Activated naive CD4-positive, alpha-beta T cell treated with anti-CD3 and anti-CD28 coated beads, Interleukin-2, amount 10 ng/mL, durations not matched to agents 7 days and 5 days (primary cell): ENCODE measurements at regions not wholly inside any gene's neighbourhood (a gene's known extent, or its start where the extent isn't known, plus 50 kb on each side); places are given as distances from the start of the nearest gene placed in this dataset.

Source experiments
- CTCF ChIA-PET: fragments of 350-600 bp; sonication (Branson Sonifier 250); formaldehyde crosslinking; loops from one replicate; lab custom pipeline; 2021; ENCODE audit warnings: antibody characterized with exemption; lab: Charles Lee
- DNase-seq: peaks from one replicate; pipeline ENCODE4 v3.0.0-alpha.2; 2020
- H3K27ac Mint-ChIP-seq: one replicate; pipeline ENCODE4 v1.8.0; 2021; ENCODE audit warnings: mild to moderate bottlenecking, moderate library complexity, mixed read lengths
- H3K27me3 Mint-ChIP-seq: one replicate; pipeline ENCODE4 v1.8.0; 2021; ENCODE audit warnings: mild to moderate bottlenecking, mixed read lengths
- H3K36me3 Mint-ChIP-seq: one replicate; pipeline ENCODE4 v1.8.0; 2021; ENCODE audit warnings: mixed read lengths
- H3K4me1 Mint-ChIP-seq: one replicate; pipeline ENCODE4 v1.8.0; 2021; ENCODE audit warnings: mixed read lengths
- H3K4me3 Mint-ChIP-seq: one replicate; pipeline ENCODE4 v1.8.0; 2021; ENCODE audit warnings: mild to moderate bottlenecking, moderate library complexity, mixed read lengths
- H3K9me3 Mint-ChIP-seq: one replicate; pipeline ENCODE4 v1.8.0; 2021; ENCODE audit warnings: mixed read lengths

DNA sequence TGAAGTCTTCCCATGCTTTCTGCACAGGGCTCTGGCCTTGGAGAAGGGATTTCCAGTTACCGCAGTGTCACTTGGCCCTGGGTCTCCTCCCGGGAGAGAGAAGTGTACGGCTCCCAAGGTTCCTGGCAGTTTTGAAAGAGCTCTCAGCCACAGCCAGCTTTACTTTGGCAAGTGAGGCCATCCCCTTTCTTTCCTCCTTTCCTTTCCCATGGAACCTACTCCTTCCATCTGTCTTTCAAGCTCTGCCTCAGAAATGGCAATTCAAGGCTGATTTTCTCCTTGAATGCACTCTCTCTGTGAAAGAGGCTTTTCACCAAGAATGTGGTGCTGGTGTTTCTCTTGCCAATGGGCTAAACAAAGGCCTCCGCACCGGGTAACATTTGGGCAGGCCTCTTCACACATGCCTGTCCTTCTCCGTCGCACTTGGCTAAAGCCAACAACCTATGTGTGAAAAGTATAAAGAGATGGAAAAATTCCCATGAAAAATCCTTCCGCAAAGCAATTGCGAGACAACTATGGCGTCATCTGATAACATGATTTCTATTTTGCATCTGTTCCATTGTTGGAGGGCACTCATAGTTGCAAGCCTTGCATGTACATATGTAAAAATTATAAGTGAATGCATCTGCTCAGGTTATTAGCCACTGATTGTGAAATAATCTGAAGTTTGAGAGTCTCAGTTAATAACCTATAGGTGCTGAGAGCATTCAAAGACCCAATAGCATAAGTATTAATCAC is 125.4 kb downstream of the PFKFB3 start:
- Mint-ChIP-seq H3K36me3 (peaks cover 6% of the 10 kb centered on the region), H3K27me3 (no peaks in the 10 kb centered on the region), H3K4me3 (no peak overlapping the region), H3K4me1 (no peaks in the 10 kb centered on the region), H3K9me3 (peaks cover 8% of the 10 kb centered on the region), H3K27ac (no peak overlapping the region)
- CTCF ChIA-PET, result interaction anchor here (2.5 kb wide), 1 partner anchor 74 kb away, joined by 10 read pairs; no protein-coding TSS in a partner anchor
- DNase-seq, result no peak

DNA sequence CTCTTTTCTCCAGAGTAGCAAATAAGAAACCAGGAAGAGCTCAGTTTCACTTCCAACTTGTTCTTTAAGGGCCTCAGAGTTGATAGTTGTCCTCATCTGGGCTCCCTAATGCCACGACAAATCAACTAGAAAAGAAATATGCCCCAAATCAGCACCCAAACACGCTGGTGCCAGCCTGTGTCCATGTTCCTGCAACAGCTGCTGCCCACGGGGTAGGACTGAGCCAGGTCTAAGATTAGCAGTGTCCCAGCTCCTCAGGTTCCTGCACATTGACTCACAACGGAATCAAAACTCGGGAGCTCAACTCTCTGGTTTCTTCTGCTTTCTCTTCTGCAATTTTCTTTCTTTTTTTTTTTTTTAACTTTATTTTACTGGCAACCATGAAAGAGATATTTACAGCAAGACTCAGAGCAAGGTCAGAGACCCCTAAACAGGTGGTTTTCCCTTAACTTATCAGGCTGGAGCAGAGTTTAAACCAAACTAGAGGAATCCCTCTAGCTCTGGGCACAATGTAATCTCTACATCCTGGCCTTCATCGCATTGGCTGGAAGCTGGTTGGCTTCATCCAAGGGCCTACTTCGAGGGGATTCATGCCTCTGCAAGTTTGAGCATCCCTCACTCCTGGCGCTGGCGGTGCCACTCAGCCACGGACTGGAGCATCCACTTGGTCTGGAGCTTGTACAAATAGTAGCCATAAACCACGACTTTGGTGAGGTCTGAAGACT is 126.1 kb downstream of the PFKFB3 start:
- Mint-ChIP-seq H3K4me3 (no peak overlapping the region), H3K4me1 (no peaks in the 10 kb centered on the region), H3K36me3 (peaks cover 10% of the 10 kb centered on the region), H3K27me3 (no peaks in the 10 kb centered on the region), H3K9me3 (peaks cover 14% of the 10 kb centered on the region), H3K27ac (no peak overlapping the region)
- CTCF ChIA-PET, result interaction anchor here (2.5 kb wide), 1 partner anchor 73 kb away, joined by 10 read pairs; no protein-coding TSS in a partner anchor
- DNase-seq, result no peak

DNA sequence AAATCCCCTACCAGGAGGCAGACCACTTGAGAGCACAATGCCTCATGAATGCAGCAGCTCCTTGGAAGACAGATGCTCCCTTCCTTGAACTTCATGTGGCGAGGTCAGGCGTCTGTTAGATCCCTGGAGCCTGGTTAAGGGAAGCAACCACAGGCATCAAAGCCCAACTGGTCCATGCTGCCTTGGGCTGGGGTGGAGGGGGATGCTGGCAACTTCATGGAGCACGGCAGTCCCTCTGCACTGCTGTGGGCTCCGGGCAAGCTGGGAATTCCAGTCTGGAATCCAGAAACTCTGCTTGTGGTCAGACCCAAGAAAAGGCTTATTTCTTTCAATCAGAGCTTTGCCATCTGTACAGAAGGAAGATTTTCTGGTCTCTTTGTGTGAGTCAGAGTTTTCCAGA is 130.4 kb downstream of the PFKFB3 start:
- Mint-ChIP-seq H3K9me3 (peaks cover 20% of the 10 kb centered on the region), H3K36me3 (peaks cover 8% of the 10 kb centered on the region), H3K27me3 (peaks cover 7% of the 10 kb centered on the region), H3K4me1 (peaks cover 4% of the 10 kb centered on the region), H3K4me3 (no peak overlapping the region), H3K27ac (no peak overlapping the region)
- CTCF ChIA-PET, result interaction anchor here (1.0 kb wide), 1 partner anchor 70 kb away, joined by 3 read pairs; no protein-coding TSS in a partner anchor
- no peak for DNase-seq

DNA sequence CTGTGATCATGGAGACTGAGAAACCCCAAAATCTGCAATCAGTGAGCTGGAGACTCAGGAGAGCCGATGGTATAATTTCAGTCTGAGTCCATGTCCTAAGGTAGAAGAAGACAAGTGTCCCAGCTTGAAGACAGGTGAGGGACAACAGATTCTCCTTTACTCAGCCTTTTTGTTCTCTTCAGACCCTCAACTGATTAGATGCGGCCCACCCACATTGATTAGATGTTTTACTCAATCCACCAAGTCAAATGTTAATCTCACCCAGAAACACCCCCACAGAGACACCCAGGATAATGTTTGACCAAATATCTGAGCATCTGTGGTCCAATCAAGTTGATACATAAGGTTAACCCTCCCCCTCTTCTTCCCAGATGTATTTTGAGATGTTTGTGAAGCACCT is 131.2 kb downstream of the PFKFB3 start:
- CTCF ChIA-PET, result interaction anchor here (1.0 kb wide), 1 partner anchor 69 kb away, joined by 3 read pairs; no protein-coding TSS in a partner anchor
- Mint-ChIP-seq H3K4me1 (peaks cover 4% of the 10 kb centered on the region), H3K27me3 (peaks cover 7% of the 10 kb centered on the region), H3K9me3 (peaks cover 20% of the 10 kb centered on the region), H3K4me3 (no peak overlapping the region), H3K27ac (no peak overlapping the region), H3K36me3 (peaks cover 8% of the 10 kb centered on the region)
- DNase-seq, result no peak

DNA sequence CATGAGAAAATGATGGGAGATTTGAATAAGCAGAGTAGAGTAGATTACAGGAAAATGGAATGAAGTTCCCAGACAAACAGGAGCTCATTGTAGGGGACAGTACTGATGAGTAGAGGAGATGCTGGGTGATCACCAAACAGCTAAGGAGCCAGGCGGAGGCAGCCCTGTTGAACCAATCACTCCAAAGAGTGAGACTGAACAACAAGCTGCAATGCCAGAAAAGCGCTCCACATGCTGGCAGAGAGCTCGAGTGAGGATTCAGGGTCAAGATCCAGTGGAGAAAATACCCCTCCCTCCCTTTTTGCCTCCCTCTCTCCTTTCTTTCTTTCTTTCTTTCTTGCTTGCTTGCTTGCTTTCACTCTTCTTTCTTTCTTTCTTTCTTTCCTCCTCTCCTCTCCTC is 133.3 kb downstream of the PFKFB3 start:
- CTCF ChIA-PET, result no interaction called here
- Mint-ChIP-seq H3K27me3 (peaks cover 11% of the 10 kb centered on the region), H3K36me3 (peaks cover 8% of the 10 kb centered on the region), H3K9me3 (peaks cover 18% of the 10 kb centered on the region), H3K27ac (no peak overlapping the region), H3K4me1 (peaks cover 4% of the 10 kb centered on the region), H3K4me3 (no peak overlapping the region)
- no peak for DNase-seq

DNA sequence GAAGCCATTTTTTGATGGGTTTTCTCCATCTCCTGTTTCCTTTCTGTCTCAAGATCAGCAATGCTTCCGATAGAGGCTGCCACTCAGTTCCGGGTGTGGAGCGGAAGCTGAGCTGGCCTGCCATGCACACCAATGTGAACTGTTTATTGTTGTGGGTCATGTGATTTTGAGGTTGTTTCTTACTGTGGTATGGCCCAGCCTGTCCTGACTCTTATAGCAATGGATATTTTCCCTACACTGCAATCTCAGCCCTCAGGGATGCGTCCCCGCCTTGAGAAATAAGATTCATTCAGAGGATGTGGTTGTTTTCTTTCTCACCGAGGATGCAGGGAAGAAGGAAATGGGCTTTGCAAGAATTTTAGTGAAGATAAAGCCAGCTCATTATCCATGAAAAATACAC is 134.7 kb downstream of the PFKFB3 start:
- Mint-ChIP-seq H3K27me3 (peaks cover 11% of the 10 kb centered on the region), H3K4me1 (peaks cover 4% of the 10 kb centered on the region), H3K4me3 (no peak overlapping the region), H3K36me3 (peaks cover 8% of the 10 kb centered on the region), H3K9me3 (peaks cover 15% of the 10 kb centered on the region), H3K27ac (no peak overlapping the region)
- CTCF ChIA-PET, result no interaction called here
- DNase-seq, result no peak

DNA sequence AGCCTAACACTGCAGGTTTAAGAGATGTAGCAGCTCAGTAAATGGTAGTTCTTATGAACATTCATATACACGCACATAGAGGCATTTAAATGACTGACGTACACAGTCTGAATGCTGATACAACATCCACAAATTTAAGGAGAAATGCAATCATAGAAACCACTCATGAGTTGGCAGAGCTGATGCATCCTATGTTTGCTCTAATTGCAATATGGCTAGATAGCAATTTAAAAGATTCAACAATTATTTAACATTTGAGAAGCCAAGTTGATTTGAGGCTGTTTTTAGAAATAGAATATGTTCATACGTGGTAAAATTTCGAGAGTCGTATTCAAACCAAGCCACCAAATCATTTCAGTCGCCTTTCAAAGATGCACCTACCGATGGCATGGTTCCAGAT is 135.6 kb downstream of the PFKFB3 start:
- Mint-ChIP-seq H3K4me3 (no peak overlapping the region), H3K4me1 (peaks cover 11% of the 10 kb centered on the region), H3K27ac (no peak overlapping the region), H3K36me3 (peaks cover 5% of the 10 kb centered on the region), H3K27me3 (peaks cover 11% of the 10 kb centered on the region), H3K9me3 (peaks cover 11% of the 10 kb centered on the region)
- CTCF ChIA-PET, result interaction anchor here (0.7 kb wide), 1 partner anchor 30 kb away, joined by 3 read pairs; no protein-coding TSS in a partner anchor
- no peak for DNase-seq

DNA sequence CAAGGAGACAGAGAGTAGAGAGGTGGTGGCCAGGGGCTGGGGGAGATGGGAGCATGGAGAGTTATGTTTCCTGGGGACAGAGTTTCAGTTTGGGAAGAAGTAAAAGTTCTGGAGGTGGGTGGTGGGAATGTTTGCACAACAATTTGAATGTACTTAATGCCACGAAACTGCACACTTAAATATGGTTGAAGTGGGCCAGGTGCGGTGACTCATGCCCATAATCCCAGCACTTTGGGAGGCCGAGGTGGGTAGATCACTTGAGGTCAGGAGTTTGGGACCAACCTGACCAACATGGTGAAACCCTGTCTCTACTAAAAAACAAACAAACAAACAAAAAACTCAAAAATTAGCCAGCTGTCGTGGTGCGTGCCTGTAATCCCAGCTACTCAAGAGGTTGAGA is 137.2 kb downstream of the PFKFB3 start:
- no peak for DNase-seq
- Mint-ChIP-seq H3K4me3 (no peak overlapping the region), H3K27ac (no peak overlapping the region), H3K36me3 (peaks cover 4% of the 10 kb centered on the region), H3K27me3 (peaks cover 14% of the 10 kb centered on the region), H3K4me1 (peaks cover 20% of the 10 kb centered on the region), H3K9me3 (peaks cover 3% of the 10 kb centered on the region)
- CTCF ChIA-PET, result no interaction called here

DNA sequence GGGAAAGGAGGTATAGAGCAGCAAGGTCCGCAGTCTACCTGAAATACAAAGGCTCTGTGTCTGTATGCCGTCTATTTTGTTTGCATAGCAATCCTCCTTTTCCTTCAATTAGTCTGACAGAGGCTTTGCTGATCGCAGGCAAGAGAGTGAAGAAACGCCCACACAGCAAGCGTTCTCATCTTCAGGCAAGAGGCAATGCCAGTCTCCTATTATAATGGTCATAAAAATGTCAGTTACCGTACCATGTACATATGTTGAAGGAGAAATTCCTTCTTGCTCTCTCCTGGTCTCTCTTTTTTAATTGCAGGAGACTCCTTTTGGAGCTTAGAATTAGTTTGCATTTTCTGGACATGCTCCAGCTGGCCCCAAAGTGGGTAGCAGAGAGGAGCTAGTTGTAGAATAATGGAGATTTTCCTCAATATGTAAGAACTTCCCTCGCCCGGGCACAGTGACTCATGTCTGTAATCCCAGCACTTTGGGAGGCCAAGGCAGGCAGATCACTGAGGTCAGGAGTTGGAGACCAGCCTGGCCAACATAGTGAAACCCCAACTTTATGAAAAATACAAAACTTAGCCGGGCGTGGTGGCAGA is 139.5 kb downstream of the PFKFB3 start:
- Mint-ChIP-seq H3K27ac (no peak overlapping the region), H3K9me3 (peaks cover 10% of the 10 kb centered on the region), H3K36me3 (peaks cover 14% of the 10 kb centered on the region), H3K4me1 (peaks cover 41% of the 10 kb centered on the region), H3K27me3 (peaks cover 12% of the 10 kb centered on the region), H3K4me3 (no peak overlapping the region)
- no peak for DNase-seq
- CTCF ChIA-PET, result interaction anchor here (0.9 kb wide), 1 partner anchor 30 kb away, joined by 3 read pairs; no protein-coding TSS in a partner anchor

DNA sequence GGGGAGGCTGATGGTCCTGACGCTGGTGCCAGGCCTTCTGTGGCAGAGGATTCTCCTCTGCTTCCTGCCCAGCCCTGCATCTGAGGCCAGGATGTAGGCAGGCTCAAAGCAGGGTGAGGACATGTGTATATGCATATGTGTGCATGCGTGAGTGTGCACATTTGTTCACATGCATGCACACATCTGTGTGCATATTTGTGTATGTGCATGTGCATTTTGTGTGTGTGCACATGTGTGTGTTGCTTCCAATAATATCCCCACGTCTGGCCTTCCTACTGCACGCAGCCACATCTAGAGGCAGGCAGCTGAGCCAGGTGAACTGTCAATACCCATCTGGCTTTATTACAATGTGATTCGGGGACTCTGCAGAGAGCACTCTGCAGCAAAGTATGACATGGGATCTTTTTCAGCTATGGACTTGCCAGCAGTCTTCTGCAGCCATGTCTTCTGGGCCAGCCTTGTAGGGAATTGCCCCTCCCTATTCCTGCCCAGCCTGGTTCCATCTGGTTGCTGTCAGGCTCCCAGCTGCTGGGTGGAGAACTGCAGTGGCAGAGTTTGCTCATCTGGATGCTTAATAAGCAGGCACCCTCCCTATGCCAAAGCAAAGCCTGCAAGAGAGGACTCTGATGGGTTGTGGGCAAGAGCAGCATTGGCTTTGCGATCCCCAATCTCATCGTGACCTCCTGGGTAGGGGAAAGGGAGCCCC is 140.7 kb downstream of the PFKFB3 start:
- peaks cover 14% of the 10 kb centered on the region for H3K36me3 Mint-ChIP-seq
- CTCF ChIA-PET, result no interaction called here
- H3K27me3 Mint-ChIP-seq, result peaks cover 12% of the 10 kb centered on the region
- no peak for DNase-seq
- H3K27ac Mint-ChIP-seq, result no peak overlapping the region
- peaks cover 50% of the 10 kb centered on the region for H3K4me1 Mint-ChIP-seq
- peaks cover 10% of the 10 kb centered on the region for H3K9me3 Mint-ChIP-seq
- no peak overlapping the region for H3K4me3 Mint-ChIP-seq

DNA sequence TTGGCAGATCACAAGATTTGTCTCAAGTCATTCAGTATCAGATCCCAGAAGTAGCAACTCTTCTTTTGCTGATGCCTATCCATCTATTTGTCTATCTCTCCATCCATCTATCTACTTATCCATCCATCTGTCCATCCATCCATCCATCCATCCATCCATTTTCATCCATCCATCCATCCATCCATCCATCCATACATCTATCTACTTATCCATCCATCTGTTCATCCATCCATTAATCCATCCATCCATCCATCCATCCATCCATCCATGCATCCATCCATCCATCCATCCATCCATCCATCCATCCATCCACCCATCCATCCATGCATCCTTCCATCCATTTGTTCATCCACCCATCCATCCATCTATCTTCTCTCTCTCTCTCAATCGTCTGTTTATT is 142.7 kb downstream of the PFKFB3 start:
- H3K4me3 Mint-ChIP-seq, result no peak overlapping the region
- no peak for DNase-seq
- CTCF ChIA-PET, result no interaction called here
- H3K4me1 Mint-ChIP-seq, result peaks cover 68% of the 10 kb centered on the region
- peaks cover 11% of the 10 kb centered on the region for H3K27me3 Mint-ChIP-seq
- H3K9me3 Mint-ChIP-seq, result peaks cover 10% of the 10 kb centered on the region
- H3K36me3 Mint-ChIP-seq, result peaks cover 16% of the 10 kb centered on the region
- H3K27ac Mint-ChIP-seq, result no peak overlapping the region

DNA sequence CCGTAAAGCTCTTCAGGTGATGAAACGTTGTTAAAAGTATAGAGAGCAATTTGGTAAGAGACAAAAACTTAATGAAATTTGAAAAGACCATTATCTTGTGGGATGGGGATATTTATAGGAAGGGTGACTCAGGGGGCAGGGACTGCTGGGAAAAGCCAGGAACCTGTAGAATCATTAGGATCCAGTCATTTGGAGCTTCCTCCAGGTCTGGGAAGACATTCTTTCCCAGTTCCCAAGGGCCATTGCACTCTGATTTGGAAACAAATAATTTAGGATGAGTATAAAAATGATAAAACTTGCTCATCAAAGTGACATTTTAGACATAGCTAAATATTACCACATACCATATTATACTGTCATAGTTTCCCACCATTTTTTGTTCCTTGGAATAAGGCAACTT is 143.9 kb downstream of the PFKFB3 start:
- H3K4me1 Mint-ChIP-seq, result peaks cover 71% of the 10 kb centered on the region
- H3K36me3 Mint-ChIP-seq, result peaks cover 16% of the 10 kb centered on the region
- CTCF ChIA-PET, result interaction anchor here (1.2 to 3.1 kb wide), 2 partner anchors 36 to 55 kb away, joined by 3 to 31 read pairs; no protein-coding TSS in a partner anchor
- H3K27ac Mint-ChIP-seq, result peak overlapping the region; percentile 99
- H3K9me3 Mint-ChIP-seq, result peaks cover 10% of the 10 kb centered on the region
- peaks cover 8% of the 10 kb centered on the region for H3K27me3 Mint-ChIP-seq
- DNase-seq, result no peak
- H3K4me3 Mint-ChIP-seq, result peak overlapping the region; percentile 16

DNA sequence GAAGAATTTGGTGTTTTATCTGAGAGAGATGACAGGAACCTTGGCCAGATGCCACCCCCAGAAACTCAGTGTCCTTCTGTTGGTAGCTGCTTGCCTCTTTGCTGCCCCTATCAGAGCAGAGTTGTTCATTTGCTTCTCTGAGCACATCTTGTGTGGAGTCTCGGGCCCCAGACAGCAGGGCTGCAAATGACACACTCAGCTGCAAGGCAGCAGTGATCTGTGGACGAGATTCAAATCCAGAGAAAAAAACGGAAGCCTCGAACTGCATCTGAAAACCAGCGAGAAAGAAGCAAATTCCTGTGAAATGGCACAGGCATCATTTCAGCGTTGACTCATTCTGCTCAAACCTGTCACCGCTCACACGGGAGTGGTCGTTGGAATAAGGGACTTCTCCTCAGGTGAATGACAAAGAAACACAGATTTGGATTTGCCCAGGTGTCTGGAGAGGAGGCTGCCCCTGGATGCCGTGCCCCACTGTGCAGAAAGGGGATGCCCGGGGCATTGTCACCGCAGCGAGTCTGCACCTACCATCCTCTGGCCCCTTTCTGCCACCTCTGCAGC is 144.7 kb downstream of the PFKFB3 start:
- Mint-ChIP-seq H3K4me1 (peaks cover 71% of the 10 kb centered on the region), H3K4me3 (peak overlapping the region; percentile 61), H3K36me3 (peaks cover 16% of the 10 kb centered on the region), H3K27me3 (peaks cover 8% of the 10 kb centered on the region), H3K9me3 (peaks cover 10% of the 10 kb centered on the region), H3K27ac (peak overlapping the region; percentile 99)
- CTCF ChIA-PET, result interaction anchor here (1.2 to 3.1 kb wide), 5 partner anchors 34 to 145 kb away, joined by 3 to 31 read pairs (median 8); partner anchors contain the start of gene PFKFB3
- DNase-seq, result peak; percentile 57
